Activated CD8-positive, alpha-beta memory T cell treated with anti-CD3 and anti-CD28 coated beads, Interleukin-2, amount 50 U/mL, for 24 hours (primary cell): ENCODE measurements at regions not wholly inside any gene's neighbourhood (a gene's known extent, or its start where the extent isn't known, plus 50 kb on each side); places are given as distances from the start of the nearest gene placed in this dataset.

Source experiments
- DNase-seq: peaks from one replicate; pipeline ENCODE4 v3.0.0-alpha.2; 2020; ENCODE audit errors: extremely low read depth

GRCh38 chr3:59580996-59581395 lies 531.2 kb upstream of the CFAP20DC start:
- DNase-seq: no peak

DNA sequence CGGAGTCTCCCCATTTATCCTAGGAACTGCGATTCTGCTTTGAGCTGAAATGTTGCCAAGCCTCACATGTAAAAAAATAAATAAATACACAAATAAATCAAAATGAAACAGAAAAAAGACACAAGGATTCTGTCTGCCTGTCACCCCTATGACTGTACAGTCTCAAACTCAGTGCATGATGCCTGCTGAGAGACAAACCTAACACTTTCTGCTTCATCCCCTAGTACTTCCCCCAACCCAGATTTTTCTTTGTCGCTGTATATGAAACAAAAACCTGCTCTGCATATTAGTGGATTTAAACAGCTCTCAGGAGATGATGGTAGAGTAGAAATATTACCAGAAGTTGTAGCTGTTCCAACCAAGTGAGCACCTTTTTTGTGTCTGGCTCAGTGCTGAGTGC lies 530.7 kb upstream of the CFAP20DC start:
- DNase-seq: no peak

GRCh38 chr3:59578129-59578528 lies 528.3 kb upstream of the CFAP20DC start:
- DNase-seq: no peak

DNA sequence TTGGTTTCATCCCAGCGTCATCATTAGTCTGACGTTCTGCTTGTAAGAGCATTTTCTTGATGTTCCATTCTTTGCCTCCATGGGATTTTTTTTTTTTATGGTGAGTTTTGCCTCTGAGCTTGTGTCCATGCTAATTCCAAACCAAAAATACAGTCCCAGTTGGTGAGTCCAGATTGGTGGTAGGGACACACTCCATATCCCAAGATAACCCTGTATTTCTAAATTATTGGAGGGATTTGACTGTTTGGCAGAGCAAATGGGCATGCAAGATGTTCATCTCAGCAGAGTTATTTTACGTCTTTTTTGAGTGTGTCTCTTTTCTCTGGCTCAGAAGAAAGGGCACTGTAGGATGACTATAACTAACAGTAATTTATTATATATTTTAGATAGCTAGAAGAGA lies 526.8 kb upstream of the CFAP20DC start:
- no peak for DNase-seq

DNA sequence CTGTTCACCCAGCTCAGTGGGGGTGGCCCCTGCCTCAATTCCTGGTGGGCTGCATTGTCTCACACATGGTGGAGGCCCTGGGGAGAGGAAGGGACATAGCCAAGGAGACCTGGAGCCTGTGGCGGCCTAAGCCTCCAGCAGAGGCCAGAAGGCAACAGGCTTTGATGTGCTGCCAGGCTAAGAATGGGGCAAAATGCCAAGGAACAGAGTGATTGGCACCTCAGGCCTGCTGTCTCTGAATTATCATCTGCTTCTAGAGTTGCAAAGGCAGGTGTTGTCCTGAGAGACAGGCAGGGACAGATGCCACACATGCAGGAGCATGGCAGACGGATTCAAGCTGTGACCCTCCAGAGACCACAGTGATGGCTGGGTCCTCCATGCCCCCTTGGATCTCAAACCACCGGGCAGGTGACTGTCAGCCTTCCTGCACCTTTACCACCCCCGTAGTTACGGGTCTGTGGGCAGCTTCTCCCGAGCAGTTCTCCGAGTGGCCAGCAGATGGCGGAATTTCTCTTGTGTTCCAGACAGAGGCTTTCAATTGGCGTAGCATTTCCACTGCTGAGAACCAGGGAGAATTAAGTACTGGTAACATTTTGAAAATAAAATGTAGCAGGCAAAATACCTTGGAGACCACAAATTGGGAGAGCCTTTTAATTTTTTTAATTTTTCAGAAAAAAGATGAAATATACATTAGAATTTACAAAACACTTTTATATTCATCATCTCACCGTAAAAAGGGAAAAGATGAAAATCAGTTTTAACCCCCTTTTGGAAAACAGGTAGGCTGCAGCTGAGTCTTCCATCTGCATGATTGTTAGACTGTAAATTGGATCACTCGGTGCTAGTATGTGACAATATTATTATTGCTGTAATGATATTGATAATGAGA lies 525.5 kb upstream of the CFAP20DC start:
- peak; percentile 76 for DNase-seq

DNA sequence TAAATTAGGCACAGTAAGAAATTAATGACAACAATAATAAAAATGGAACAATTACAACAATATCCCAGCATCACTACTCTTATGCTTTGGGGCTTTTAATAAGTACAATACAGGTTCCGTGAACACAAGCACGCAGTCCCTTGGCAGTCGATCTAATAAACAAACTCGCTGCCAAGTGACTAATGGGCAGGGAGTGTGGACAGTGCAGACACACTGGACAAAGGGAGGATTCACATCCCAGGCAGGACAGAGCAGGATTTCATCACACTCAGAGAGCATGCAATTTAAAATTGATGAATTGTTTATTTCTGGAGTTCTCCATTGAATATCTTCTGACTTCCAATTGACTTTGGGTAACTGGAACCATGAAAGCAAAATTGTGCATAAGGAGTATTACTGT lies 524.1 kb upstream of the CFAP20DC start:
- no peak for DNase-seq

DNA sequence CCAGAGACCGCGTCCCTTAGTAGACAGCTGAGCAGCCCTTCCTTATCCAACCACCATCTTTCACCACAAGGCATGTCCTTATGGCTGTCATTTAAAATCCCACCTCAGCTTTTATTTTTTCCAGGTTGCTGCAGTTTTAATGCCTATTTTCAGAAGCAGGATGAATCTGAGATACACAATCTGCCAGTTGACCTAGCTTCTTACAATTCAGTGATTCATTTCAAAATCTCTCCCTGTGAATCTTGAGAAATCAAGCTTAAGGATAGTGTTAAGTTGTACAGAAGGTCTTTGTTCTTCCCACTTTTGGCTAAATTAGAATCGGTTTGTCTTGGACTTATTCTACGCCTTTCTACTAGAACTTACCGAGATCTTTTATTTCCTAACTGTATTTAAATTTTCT lies 522.3 kb upstream of the CFAP20DC start:
- DNase-seq: no peak

DNA sequence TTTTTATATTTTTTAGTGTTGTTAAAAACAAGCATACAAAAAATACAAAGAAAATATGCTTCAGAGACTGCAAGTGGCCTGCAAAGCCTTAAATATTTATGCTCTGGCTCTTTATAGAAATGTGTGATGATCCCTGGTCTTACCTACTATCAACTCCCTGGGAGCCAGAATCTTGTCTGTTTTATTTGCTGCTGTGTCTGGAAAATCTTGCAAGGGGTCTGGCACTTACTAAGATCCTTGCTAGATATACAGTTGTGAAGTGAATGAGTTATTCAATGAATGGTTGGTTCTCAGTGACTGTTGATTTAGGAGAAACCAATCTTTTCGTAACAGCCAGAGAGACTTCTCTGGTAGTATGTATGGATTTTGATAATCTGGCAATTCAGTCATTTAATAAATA lies 521.0 kb upstream of the CFAP20DC start:
- DNase-seq: no peak

DNA sequence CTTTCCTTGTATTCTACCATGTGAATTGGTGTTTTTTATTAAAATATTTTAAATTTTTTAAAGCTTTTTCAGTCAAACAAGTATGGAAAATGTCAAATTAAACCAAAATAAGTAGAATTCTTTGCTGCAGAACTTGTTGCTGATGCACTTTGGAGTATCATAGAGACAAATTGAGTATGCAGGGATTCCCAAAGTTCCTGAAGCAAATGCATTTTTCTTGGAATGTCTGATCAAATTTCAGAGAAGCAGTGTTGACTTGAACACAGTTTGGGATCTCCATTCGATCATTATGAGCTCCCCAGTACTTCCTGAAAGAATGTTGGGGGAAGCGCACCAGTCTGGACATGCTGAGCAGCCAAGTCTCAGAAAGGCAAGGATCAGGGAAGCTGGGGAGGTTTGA lies 517.8 kb upstream of the CFAP20DC start:
- DNase-seq: no peak

DNA sequence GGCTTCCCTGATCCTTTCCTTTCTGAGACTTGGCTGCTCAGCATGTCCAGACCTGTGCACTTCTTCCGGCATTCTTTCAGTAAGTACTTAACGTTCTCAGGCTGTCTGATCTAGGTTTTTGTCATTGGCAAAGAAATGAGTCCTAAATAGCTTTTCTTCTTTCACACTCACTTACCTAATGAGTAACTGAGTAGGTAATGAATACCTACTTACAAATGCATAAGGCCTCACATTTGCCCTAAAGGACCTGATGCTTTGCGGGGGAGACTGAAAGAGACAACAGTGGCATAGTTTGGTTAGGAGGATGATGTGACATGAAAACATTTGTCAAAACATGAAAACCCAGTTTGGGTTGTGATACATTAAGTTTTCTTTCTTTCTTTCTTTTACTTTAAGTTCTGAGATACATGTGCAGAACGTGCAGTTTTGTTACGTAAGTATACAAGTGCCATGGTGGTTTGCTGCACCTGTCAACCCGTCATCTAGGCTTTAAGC lies 516.7 kb upstream of the CFAP20DC start:
- no peak for DNase-seq

DNA sequence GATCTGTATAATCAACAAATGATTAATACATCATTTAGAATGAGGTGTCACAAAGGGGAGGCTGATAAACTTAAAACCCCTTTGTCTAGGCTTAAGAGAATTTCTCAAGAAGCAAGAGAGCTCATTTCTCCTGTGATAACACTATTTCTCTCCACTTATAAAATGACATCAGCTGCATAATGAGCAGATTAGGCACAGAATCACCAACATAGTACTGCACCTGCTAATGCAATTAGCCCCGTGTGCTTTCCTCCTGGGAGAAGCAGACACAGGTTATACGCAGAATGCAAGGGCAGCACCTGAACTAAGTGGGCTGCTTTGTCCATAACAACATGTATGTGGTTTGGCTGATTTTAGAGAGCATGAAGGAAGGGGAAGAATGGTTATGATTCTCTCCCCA lies 515.3 kb upstream of the CFAP20DC start:
- DNase-seq: no peak

- DNase-seq: no peak
Measured at GRCh38 chr3:59563966-59564365, 514.1 kb upstream of the CFAP20DC start.

DNA sequence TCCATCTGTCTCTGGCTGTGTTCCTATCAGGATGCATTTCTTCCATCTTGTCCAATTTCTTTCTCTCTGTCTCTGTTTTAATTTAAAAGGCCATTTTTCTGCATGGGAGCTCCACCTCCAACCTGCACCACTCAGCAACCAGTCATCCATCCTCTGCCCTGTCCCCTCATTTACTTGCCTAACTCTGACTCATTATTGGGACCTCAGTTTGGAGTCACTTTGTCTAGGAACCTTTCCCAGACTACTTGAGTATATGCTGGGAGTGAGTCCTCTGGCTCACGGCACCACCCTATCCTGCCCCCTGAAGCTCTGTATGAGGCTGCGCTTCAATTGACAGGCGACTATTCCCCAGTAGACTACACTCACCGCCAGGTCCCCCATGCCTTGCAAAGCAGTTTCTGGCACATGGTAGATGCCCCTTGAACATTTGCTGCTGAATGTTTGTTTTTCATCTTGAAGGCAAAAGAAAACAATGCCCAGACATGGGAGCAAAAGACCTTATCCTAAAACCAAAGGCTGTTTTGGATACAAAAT lies 513.3 kb upstream of the CFAP20DC start:
- DNase-seq: no peak

DNA sequence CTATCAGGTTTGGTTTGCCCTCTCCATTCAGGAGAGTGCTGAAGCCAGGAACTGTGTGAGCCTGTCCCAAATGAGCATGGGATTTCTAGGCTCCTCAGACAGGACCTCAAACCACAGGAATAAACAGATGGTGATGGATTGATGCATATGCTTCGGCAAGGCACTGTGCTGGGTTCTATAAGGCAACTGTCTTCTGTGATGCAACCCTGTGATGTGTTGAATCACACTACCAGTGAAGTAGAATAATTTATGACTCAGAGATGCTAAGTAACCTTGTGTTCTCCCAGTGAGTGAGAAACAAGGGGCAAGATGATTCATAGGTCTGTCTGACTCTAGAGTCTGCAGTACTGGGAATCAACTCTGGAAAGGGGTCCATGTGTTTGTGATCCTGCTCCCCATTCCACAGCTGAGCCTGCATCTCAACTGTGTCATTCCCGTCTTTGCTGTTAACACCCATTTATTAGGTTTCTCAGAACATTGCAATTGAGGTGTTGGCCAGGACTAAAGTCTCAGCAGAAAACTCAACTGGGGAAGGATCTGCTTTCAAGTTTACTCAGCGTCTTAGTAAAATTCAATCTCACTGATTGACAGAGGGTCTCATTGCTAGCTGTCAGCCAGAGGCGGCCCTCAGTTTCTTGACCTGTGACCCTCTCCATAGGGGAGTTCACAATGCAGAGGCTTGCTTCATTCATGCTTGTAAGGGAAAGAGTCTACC lies 510.1 kb upstream of the CFAP20DC start:
- no peak for DNase-seq

DNA sequence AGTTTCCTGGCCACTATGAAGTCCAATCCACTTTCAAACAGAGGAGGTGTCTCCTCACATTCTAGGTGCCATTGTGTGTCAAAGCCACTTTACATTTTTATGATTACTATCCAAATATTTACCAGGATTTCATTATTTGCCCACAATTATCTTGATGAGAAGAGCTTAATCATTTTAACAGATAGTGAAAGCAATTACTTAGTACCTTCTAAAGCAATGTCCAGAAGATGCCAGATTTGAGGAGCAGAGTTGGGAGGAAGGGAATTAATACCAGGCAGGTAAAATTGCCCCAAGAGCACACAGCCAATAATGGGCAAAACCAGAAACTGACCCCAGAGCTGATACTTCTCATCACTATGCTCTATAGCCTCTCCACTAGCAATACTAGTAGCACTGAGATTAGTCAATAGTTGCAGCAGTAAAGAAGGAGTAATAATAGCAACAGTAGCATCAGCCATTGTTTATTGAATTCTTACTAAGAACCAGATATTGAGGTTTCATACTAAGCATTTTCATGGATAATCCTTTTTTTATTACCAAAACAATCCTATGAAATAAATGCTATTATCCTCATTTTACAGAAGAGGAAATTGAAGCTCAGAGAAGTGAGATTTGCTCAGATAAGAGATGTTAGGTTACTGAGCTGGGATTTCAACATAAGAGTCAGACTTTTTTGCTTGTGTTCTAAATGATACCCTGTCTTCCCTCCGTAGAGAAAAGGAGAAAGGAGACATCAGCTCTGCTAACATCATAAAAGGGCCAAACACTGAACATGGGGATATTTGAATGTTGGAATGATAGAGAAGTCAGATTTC lies 509.3 kb upstream of the CFAP20DC start:
- DNase-seq: no peak

DNA sequence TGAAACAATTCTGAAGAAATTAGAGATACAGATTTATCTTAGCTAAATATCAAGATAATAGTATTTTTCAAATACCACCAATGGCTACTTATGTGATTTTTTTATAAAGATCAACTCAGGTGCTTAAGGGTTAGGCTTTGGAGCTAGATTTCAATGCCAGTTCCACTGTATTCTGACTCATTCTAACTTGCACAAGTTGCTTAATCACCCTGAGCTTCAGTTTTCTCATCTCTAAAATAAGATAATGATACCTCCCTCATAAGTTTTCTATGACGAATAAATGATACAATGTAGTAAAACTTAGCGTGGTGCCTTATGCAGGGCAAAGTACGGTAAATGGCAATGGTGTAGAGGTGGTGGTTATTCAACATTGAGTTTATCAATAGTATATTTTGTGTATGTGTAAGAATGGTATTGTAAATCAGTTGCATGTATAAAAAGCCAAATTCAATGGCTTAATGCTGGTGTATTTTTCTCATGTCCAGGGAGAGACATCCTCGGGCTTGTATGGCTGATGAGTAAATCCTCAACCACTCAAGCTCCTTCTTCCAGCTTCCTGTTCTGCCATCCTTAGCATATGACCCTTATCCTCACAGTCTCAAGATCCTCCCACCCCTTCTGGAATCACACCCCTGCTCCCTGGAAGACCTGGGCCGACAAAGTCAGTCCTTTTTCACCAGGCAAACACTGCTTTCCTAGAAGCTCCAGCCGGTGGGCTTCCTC lies 505.9 kb upstream of the CFAP20DC start:
- no peak for DNase-seq

DNA sequence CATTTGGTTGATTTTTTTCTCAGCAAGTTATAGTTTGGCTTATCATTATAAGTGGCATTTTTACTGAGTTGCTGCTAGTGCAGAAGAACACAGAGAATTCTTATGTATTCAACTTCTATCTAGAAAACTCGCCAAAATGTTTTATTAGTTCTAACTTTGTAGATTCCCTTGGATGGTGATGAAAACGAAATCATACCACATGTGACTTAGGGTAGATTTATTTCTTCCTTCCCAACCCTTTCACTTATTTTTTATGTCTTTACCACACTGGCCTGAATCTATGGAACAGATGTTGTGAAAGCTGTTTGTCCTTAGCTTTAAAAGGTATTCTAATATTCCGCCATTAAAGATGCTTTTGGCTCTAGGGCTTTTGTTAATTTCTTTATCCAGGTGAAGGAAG lies 503.3 kb upstream of the CFAP20DC start:
- DNase-seq: no peak

- DNase-seq: no peak
Measured at GRCh38 chr3:59551834-59552233, 502.0 kb upstream of the CFAP20DC start.

DNA sequence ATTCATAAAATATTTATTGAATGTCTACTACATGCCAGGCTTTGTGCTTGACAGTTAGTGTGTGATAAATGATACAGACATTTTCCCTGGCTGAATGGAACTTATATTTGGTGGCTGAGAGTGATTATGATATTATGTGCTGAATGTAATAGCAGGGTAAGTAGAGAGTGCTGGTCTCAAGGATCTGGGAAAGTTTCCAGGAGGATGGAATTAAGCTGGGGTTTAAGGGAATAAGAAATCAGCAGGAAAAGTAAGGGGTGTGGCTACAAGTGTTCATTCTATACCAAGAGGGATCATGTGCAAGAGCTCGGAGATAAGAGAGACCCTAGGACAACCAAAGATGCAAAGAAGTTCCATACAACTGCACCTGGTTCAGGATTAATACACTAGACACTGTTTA lies 500.1 kb upstream of the CFAP20DC start:
- DNase-seq: no peak

DNA sequence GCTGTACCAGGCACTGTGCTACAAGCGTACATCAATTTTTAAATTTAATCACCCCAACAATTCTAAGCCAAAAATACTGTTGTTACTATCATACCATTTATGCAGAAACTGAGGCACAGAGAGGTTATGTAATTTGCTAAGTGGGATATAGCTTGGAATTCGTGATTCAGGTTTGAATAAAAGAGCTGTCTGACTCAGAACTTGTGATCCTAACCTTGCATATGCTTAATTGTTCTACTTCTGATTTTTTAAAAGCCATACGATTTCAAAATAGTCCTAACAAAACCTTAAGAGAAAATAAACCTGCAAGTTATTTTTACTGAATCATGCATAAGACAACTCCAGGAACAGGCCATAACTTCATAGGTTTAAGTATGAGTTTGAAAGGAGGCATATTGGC lies 498.0 kb upstream of the CFAP20DC start:
- no peak for DNase-seq

- no peak for DNase-seq
Measured at GRCh38 chr3:59546522-59546921, 496.7 kb upstream of the CFAP20DC start.
